WTC11 (cell line): ENCODE measurements at regions not wholly inside any gene's neighbourhood (a gene's known extent, or its start where the extent isn't known, plus 50 kb on each side); places are given as distances from the start of the nearest gene placed in this dataset.

ENCODE experiments used
- ATAC-seq: fragments of 200-7000 bp; cut with Tn5 transposase; 2 replicates; pipeline ENCODE4 v1.10.0; 2021; ENCODE audit warnings: mild to moderate bottlenecking, moderate library complexity
- CTCF ChIA-PET: fragments of 300-600 bp; sonication (Branson Sonifier 250); formaldehyde crosslinking; loops from one replicate; lab custom pipeline; 2021; ENCODE audit warnings: antibody characterized with exemption; lab: Charles Lee
- POLR2A ChIA-PET: fragments of 350-600 bp; sonication (Branson Sonifier 250); formaldehyde crosslinking; loops from one replicate; lab custom pipeline; 2021; ENCODE audit warnings: antibody characterized with exemption; lab: Charles Lee
- DNase-seq: peaks from one replicate; pipeline ENCODE4 v3.0.0; 2021; ENCODE audit warnings: low spot score
- H3K27ac Mint-ChIP-seq: 2 replicates; pipeline ENCODE4 v1.8.0; 2021; ENCODE audit warnings: mixed read lengths
- H3K27me3 Mint-ChIP-seq: 2 replicates; pipeline ENCODE4 v1.8.0; 2021; ENCODE audit warnings: low read depth, mild to moderate bottlenecking, moderate library complexity, mixed read lengths
- H3K36me3 Mint-ChIP-seq: 2 replicates; pipeline ENCODE4 v1.8.0; 2021; ENCODE audit warnings: mixed read lengths
- H3K4me1 Mint-ChIP-seq: 2 replicates; pipeline ENCODE4 v1.8.0; 2022; ENCODE audit warnings: mixed read lengths
- H3K4me3 Mint-ChIP-seq: 2 replicates; pipeline ENCODE4 v1.8.0; 2021; ENCODE audit warnings: mild to moderate bottlenecking, moderate library complexity, mixed read lengths
- H3K9me3 Mint-ChIP-seq: 2 replicates; pipeline ENCODE4 v1.8.0; 2021; ENCODE audit warnings: mixed read lengths
- CREM ChIP-seq: sonication (generic); formaldehyde crosslinking; IDR thresholded peaks from 2 replicates; pipeline ENCODE4 v1.8.1; 2022; ENCODE audit warnings: mild to moderate bottlenecking, missing genetic modification reagents, moderate library complexity
- ELF4 ChIP-seq: sonication (generic); formaldehyde crosslinking; IDR thresholded peaks from 2 replicates; pipeline ENCODE4 v1.8.1; 2022; ENCODE audit warnings: low read depth, mild to moderate bottlenecking, moderate library complexity, missing genetic modification reagents
- FOXJ3 ChIP-seq: sonication (generic); formaldehyde crosslinking; IDR thresholded peaks from 2 replicates; pipeline ENCODE4 v1.9.0; 2021; ENCODE audit warnings: missing genetic modification reagents, mild to moderate bottlenecking, borderline replicate concordance
- FOXK1 ChIP-seq: sonication (generic); formaldehyde crosslinking; IDR thresholded peaks from 2 replicates; pipeline ENCODE4 v1.8.0; 2022; ENCODE audit warnings: mild to moderate bottlenecking, moderate library complexity, missing genetic modification reagents
- JUN ChIP-seq: sonication (generic); formaldehyde crosslinking; IDR thresholded peaks from 2 replicates; pipeline ENCODE4 v1.8.0; 2023; ENCODE audit warnings: mild to moderate bottlenecking, missing genetic modification reagents
- MXD4 ChIP-seq: fragments of 250-450 bp; sonication (Bioruptor Pico); IDR thresholded peaks from 2 replicates; pipeline ENCODE4 v1.8.0; 2021; ENCODE audit warnings: mild to moderate bottlenecking, moderate library complexity, borderline replicate concordance
- OVOL2 ChIP-seq: fragments of 250-450 bp; sonication (Bioruptor Pico); IDR thresholded peaks from 2 replicates; pipeline ENCODE4 v1.9.0; 2021; ENCODE audit warnings: mild to moderate bottlenecking, borderline replicate concordance
- RELA ChIP-seq: sonication (generic); formaldehyde crosslinking; IDR thresholded peaks from 2 replicates; pipeline ENCODE4 v1.8.1; 2022; ENCODE audit warnings: missing genetic modification reagents, mild to moderate bottlenecking, borderline replicate concordance
- RORB ChIP-seq: fragments of 250-450 bp; sonication (Bioruptor Pico); IDR thresholded peaks from 2 replicates; pipeline ENCODE4 v1.9.0; 2021; ENCODE audit warnings: mild to moderate bottlenecking
- SMAD4 ChIP-seq: sonication (generic); formaldehyde crosslinking; IDR thresholded peaks from 2 replicates; pipeline ENCODE4 v1.8.0; 2022; ENCODE audit warnings: mild to moderate bottlenecking, missing genetic modification reagents
- SOX15 ChIP-seq: fragments of 250-450 bp; sonication (Bioruptor Pico); IDR thresholded peaks from 2 replicates; pipeline ENCODE4 v1.9.0; 2021; ENCODE audit warnings: mild to moderate bottlenecking
- ZNF396 ChIP-seq: fragments of 250-450 bp; sonication (Bioruptor Pico); IDR thresholded peaks from 2 replicates; pipeline ENCODE4 v1.8.0; 2021; ENCODE audit warnings: mild to moderate bottlenecking, moderate library complexity, borderline replicate concordance
- ZNF423 ChIP-seq: fragments of 250-450 bp; sonication (Bioruptor Pico); IDR thresholded peaks from 2 replicates; pipeline ENCODE4 v2.1.2; 2022; ENCODE audit warnings: mild to moderate bottlenecking, moderate library complexity
- TF ChIP-seq, protein P1 (sequence below): fragments of 250-450 bp; sonication (Bioruptor Pico); IDR thresholded peaks from 2 replicates; pipeline ENCODE4 v1.9.0; 2021; ENCODE audit warnings: mild to moderate bottlenecking, borderline replicate concordance
- TF ChIP-seq, protein P2 (sequence below): sonication (generic); formaldehyde crosslinking; IDR thresholded peaks from 2 replicates; pipeline ENCODE4 v1.8.0; 2022; ENCODE audit warnings: mild to moderate bottlenecking, missing genetic modification reagents
- TF ChIP-seq, protein P3 (sequence below): sonication (generic); formaldehyde crosslinking; IDR thresholded peaks from 2 replicates; pipeline ENCODE4 v1.8.1; 2022; ENCODE audit warnings: low read depth, mild to moderate bottlenecking, moderate library complexity, missing genetic modification reagents, borderline replicate concordance
- TF ChIP-seq, protein P4 (sequence below): sonication (generic); formaldehyde crosslinking; IDR thresholded peaks from 2 replicates; pipeline ENCODE4 v1.8.0; 2022; ENCODE audit warnings: mild to moderate bottlenecking, missing genetic modification reagents

DNA sequence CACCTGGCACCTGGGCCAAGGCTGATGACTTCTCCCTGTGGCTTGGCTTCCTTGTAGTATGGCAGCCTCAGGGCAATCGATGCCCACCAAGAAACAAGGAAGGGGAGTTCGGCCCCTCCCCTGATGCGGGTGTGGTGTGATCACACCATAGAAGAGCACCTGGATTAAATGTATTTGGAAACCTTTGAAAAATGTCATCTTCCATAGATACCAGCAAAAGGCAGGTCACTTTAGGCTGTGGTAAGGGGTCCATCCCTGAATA, 198.2 kb downstream of the CYP26B1 start:
- ATAC-seq: no peak
- ChIA-PET CTCF (interaction anchor here (0.7 to 1.8 kb wide), 3 partner anchors 12 to 167 kb away, joined by 3 to 4 read pairs (median 4); no protein-coding TSS in a partner anchor), POLR2A (no interaction called here)
- H3K27me3 Mint-ChIP-seq: no peaks in the 10 kb centered on the region; the same call in 1 of the 2 replicates
- H3K27ac Mint-ChIP-seq: no peak overlapping the region
- no peak overlapping the region for H3K4me3 Mint-ChIP-seq
- peaks cover 5% of the 10 kb centered on the region for H3K9me3 Mint-ChIP-seq
- H3K36me3 Mint-ChIP-seq: no peaks in the 10 kb centered on the region
- H3K4me1 Mint-ChIP-seq: peaks cover 7% of the 10 kb centered on the region
- no peak for DNase-seq
- TF ChIP-seq, protein P1, sequence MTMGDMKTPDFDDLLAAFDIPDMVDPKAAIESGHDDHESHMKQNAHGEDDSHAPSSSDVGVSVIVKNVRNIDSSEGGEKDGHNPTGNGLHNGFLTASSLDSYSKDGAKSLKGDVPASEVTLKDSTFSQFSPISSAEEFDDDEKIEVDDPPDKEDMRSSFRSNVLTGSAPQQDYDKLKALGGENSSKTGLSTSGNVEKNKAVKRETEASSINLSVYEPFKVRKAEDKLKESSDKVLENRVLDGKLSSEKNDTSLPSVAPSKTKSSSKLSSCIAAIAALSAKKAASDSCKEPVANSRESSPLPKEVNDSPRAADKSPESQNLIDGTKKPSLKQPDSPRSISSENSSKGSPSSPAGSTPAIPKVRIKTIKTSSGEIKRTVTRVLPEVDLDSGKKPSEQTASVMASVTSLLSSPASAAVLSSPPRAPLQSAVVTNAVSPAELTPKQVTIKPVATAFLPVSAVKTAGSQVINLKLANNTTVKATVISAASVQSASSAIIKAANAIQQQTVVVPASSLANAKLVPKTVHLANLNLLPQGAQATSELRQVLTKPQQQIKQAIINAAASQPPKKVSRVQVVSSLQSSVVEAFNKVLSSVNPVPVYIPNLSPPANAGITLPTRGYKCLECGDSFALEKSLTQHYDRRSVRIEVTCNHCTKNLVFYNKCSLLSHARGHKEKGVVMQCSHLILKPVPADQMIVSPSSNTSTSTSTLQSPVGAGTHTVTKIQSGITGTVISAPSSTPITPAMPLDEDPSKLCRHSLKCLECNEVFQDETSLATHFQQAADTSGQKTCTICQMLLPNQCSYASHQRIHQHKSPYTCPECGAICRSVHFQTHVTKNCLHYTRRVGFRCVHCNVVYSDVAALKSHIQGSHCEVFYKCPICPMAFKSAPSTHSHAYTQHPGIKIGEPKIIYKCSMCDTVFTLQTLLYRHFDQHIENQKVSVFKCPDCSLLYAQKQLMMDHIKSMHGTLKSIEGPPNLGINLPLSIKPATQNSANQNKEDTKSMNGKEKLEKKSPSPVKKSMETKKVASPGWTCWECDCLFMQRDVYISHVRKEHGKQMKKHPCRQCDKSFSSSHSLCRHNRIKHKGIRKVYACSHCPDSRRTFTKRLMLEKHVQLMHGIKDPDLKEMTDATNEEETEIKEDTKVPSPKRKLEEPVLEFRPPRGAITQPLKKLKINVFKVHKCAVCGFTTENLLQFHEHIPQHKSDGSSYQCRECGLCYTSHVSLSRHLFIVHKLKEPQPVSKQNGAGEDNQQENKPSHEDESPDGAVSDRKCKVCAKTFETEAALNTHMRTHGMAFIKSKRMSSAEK (CRISPR knock-in tag): no peak
- TF ChIP-seq MXD4 (CRISPR knock-in tag): no peak
- no peak for TF ChIP-seq ZNF423
- TF ChIP-seq, protein P2, sequence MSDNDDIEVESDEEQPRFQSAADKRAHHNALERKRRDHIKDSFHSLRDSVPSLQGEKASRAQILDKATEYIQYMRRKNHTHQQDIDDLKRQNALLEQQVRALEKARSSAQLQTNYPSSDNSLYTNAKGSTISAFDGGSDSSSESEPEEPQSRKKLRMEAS (CRISPR knock-in tag): no peak
- TF ChIP-seq SOX15 (CRISPR knock-in tag): no peak

DNA sequence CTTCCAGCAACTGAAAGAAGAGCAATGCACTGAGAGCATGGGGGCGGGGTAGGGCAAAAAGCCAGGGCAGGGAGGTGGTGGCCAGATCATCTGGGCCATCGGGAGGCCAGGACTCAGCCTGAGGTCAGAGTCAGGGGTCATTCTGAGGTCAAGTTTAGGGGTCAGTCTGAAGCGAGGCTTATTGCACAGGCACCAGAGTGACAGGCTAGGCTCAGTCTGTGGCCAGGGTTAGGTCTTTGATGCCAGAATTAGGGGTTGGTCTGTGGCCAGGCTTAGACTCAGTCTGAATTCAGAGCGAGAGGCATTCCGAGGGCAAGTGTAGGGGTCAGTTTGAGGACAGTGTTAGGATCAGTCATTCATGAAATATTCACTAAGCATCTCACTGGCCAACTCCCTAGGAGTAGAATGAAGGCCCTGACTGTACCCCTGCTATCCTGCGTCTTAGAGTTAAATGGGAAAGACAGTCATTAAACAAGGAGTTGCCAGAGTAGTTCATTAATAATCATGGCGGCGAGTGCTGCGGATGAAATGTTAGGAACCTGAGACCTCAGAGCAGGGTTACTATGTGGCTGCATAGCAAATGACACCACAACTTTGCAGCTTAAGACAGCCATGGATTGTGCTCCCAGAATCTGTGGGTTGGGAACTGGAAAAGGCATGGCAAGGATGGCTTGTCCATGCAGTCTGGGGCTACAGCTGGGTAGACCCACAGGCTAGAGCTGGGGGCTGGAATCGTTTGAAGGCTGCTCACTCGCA, 198.7 kb downstream of the CYP26B1 start:
- no peak overlapping the region for H3K4me3 Mint-ChIP-seq
- H3K27ac Mint-ChIP-seq: no peak overlapping the region
- ATAC-seq: no peak
- TF ChIP-seq, protein P3, sequence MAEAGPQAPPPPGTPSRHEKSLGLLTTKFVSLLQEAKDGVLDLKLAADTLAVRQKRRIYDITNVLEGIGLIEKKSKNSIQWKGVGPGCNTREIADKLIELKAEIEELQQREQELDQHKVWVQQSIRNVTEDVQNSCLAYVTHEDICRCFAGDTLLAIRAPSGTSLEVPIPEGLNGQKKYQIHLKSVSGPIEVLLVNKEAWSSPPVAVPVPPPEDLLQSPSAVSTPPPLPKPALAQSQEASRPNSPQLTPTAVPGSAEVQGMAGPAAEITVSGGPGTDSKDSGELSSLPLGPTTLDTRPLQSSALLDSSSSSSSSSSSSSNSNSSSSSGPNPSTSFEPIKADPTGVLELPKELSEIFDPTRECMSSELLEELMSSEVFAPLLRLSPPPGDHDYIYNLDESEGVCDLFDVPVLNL (CRISPR knock-in tag): no peak
- TF ChIP-seq RORB (CRISPR knock-in tag): no peak
- no peak for TF ChIP-seq JUN (CRISPR knock-in tag)
- TF ChIP-seq ZNF396 (CRISPR knock-in tag): no peak
- TF ChIP-seq, protein P4, sequence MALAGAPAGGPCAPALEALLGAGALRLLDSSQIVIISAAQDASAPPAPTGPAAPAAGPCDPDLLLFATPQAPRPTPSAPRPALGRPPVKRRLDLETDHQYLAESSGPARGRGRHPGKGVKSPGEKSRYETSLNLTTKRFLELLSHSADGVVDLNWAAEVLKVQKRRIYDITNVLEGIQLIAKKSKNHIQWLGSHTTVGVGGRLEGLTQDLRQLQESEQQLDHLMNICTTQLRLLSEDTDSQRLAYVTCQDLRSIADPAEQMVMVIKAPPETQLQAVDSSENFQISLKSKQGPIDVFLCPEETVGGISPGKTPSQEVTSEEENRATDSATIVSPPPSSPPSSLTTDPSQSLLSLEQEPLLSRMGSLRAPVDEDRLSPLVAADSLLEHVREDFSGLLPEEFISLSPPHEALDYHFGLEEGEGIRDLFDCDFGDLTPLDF (CRISPR knock-in tag): no peak
- TF ChIP-seq FOXJ3 (CRISPR knock-in tag): no peak
- no peak for TF ChIP-seq RELA (CRISPR knock-in tag)
- TF ChIP-seq SMAD4 (CRISPR knock-in tag): no peak
- TF ChIP-seq CREM (CRISPR knock-in tag): no peak
- TF ChIP-seq ELF4: no peak
- TF ChIP-seq, all 79 proteins: peak for 0
- CTCF ChIA-PET: no interaction called here
- no peaks in the 10 kb centered on the region; the same call in 1 of the 2 replicates for H3K27me3 Mint-ChIP-seq
- POLR2A ChIA-PET: no interaction called here
- no peaks in the 10 kb centered on the region for H3K36me3 Mint-ChIP-seq
- H3K9me3 Mint-ChIP-seq: no peaks in the 10 kb centered on the region
- no peak for DNase-seq
- H3K4me1 Mint-ChIP-seq: peaks cover 7% of the 10 kb centered on the region

DNA sequence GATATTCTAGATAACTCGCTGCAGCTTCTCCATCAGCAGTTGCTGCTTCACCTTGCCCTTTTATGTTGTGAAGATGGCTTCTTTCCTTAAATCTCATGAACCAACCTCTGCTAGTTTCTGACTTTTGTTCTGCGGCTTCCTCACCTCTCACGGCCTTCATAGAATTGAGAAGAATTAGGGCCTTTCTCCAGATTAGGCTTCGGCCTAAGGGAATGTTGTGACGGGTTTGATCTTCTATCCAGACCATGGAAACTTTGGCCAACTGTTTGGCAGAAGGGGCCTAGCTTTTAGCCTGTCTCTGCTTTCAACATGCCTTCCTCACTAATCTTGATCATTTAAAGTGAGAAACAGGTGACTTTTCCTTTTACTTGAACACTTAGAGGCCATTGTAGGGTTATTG, 199.9 kb downstream of the CYP26B1 start:
- TF ChIP-seq OVOL2 (CRISPR knock-in tag) (no peak), FOXK1 (CRISPR knock-in tag) (no peak)
- ATAC-seq (no peak), DNase-seq (no peak)
- peaks cover 7% of the 10 kb centered on the region for H3K4me1 Mint-ChIP-seq
- H3K9me3 Mint-ChIP-seq: no peaks in the 10 kb centered on the region
- no peaks in the 10 kb centered on the region; the same call in 1 of the 2 replicates for H3K27me3 Mint-ChIP-seq
- ChIA-PET POLR2A (no interaction called here), CTCF (interaction anchor here (1.5 kb wide), 1 partner anchor 24 kb away, joined by 4 read pairs; no protein-coding TSS in a partner anchor)
- no peaks in the 10 kb centered on the region for H3K36me3 Mint-ChIP-seq
- no peak overlapping the region for H3K27ac Mint-ChIP-seq
- no peak overlapping the region for H3K4me3 Mint-ChIP-seq
